K562 (cell line): ENCODE measurements at regions not wholly inside any gene's neighbourhood (a gene's known extent, or its start where the extent isn't known, plus 50 kb on each side); places are given as distances from the start of the nearest gene placed in this dataset.

ENCODE experiments used
- ATAC-seq: fragments of 200-7000 bp; cut with Tn5 transposase; 3 replicates; pipeline ENCODE4 v1.9.1; 2020; ENCODE audit warnings: moderate library complexity
- BruUV-seq: library from RNA; stranded (reverse); fragments of 400-500 nt; replicated peaks from 2 replicates; lab custom pipeline; 2021; lab: Mats Ljungman, UMichigan
- CTCF ChIA-PET: fragments of 300-600 bp; formaldehyde crosslinking; extraction: SDS; loops from one replicate; lab custom pipeline; 2021; ENCODE audit warnings: low intra/inter-chr PET ratio; lab: Yijun Ruan, JAX
- POLR2A ChIA-PET: fragments of 300-600, 350-650 bp; sonication (Branson Sonifier 250); formaldehyde crosslinking; extraction: SDS; loops from one replicate; lab custom pipeline; 2021; ENCODE audit warnings: antibody characterized with exemption, inconsistent platforms; lab: Yijun Ruan, JAX
- DNase-seq, 4 experiments: peaks; one replicate each; pipeline versions ENCODE4 v3.0.0 to v3.0.0-alpha.2; 2011 to 2018; ENCODE audit warnings: low spot score in 3 of 4, mixed read lengths in 3 of 4; ENCODE audit errors: extremely low read depth in 1 of 4
- FAIRE-seq: peaks from 2 replicates; lab custom pipeline; 2011; peaks lifted over from hg19 to GRCh38; lab: Jason Lieb, UNC
- H2AFZ ChIP-seq: 2 replicates; pipeline ENCODE4 v1.6.0; 2011; ENCODE audit warnings: low read depth, low read length, control low read depth, inconsistent platforms
- H3K27ac ChIP-seq: fragments of 200-600 bp; 3 replicates; pipeline ENCODE4 v1.8.0; 2011; ENCODE audit warnings: low read depth, mild to moderate bottlenecking, control low read depth, inconsistent platforms, low read length, moderate library complexity, mixed read lengths; ENCODE audit errors: extremely low read depth
- H3K27me3 ChIP-seq, 2 experiments: fragments of 300-600 bp in 1 of 2; 2 replicates in 1 of 2; 3 replicates in 1 of 2; pipeline versions ENCODE4 v1.6.0 to v1.8.0; 2011; ENCODE audit warnings: inconsistent platforms in 2 of 2, low read length in 2 of 2, mild to moderate bottlenecking in 1 of 2, mixed read lengths in 1 of 2, moderate library complexity in 1 of 2; ENCODE audit not compliant: control insufficient read depth in 2 of 2, insufficient read depth in 2 of 2
- H3K36me3 ChIP-seq: fragments of 300-600 bp; 3 replicates; pipeline ENCODE4 v1.8.0; 2011; ENCODE audit warnings: mild to moderate bottlenecking, low read length, inconsistent platforms; ENCODE audit not compliant: control insufficient read depth, insufficient read depth
- H3K4me1 ChIP-seq, 2 experiments: fragments of 200-600 bp in 1 of 2; replicated peaks in 1 of 2; 2 replicates in 1 of 2; 3 replicates in 1 of 2; pipeline versions ENCODE4 v1.5.1 to v1.8.0; 2011; ENCODE audit warnings: inconsistent platforms in 2 of 2, low read length in 2 of 2, mild to moderate bottlenecking in 1 of 2, mixed read lengths in 1 of 2, moderate library complexity in 1 of 2; ENCODE audit not compliant: control insufficient read depth in 2 of 2, insufficient read depth in 2 of 2
- H3K4me2 ChIP-seq: 2 replicates; pipeline ENCODE4 v1.6.1; 2011; ENCODE audit warnings: low read length, control low read depth, inconsistent platforms, mixed read lengths; ENCODE audit not compliant: insufficient read depth
- H3K4me3 ChIP-seq: fragments of 200-600 bp; sonication (generic), shearing (Covaris generic); 2 replicates; pipeline ENCODE4 v1.5.1; 2016; ENCODE audit warnings: control low read depth, inconsistent platforms
- H3K79me2 ChIP-seq: fragments of 200-600 bp; 3 replicates; pipeline ENCODE4 v1.8.0; 2011; ENCODE audit warnings: low read length, inconsistent platforms; ENCODE audit not compliant: control insufficient read depth, insufficient read depth
- H3K9ac ChIP-seq, 2 experiments: 2 replicates each; pipeline versions ENCODE4 v1.6.0 to v1.6.1; 2011; ENCODE audit warnings: low read depth in 2 of 2, low read length in 2 of 2, control low read depth in 1 of 2, inconsistent platforms in 1 of 2, mild to moderate bottlenecking in 1 of 2, mixed read lengths in 1 of 2; ENCODE audit not compliant: insufficient read depth in 1 of 2
- H3K9me1 ChIP-seq: one replicate; pipeline ENCODE4 v1.6.0; 2011; ENCODE audit warnings: inconsistent platforms, mild to moderate bottlenecking, low read length, moderate library complexity; ENCODE audit not compliant: control insufficient read depth, insufficient read depth
- H3K9me3 ChIP-seq: replicated peaks from 2 replicates; pipeline ENCODE4 v1.5.1; 2011; ENCODE audit warnings: low read depth, low read length, inconsistent platforms; ENCODE audit not compliant: control insufficient read depth, insufficient read depth
- H4K20me1 ChIP-seq: replicated peaks from 2 replicates; pipeline ENCODE4 v1.6.1; 2011; ENCODE audit warnings: low read length, inconsistent platforms, mixed read lengths; ENCODE audit not compliant: control insufficient read depth, insufficient read depth
- LARP7 ChIP-seq: fragments of 450-650 bp; IDR thresholded peaks from 2 replicates; pipeline ENCODE4 v1.6.1; 2016
- MAFK ChIP-seq: IDR thresholded peaks from 2 replicates; pipeline ENCODE4 v1.6.1; 2011; ENCODE audit warnings: low read length, improper control_type of control experiment
- MXI1 ChIP-seq: IDR thresholded peaks from 2 replicates; pipeline ENCODE4 v1.6.1; 2011; ENCODE audit warnings: low read depth, mild to moderate bottlenecking, improper control_type of control experiment, low read length
- PRMT5 ChIP-seq: sonication (generic); formaldehyde crosslinking; IDR thresholded peaks from 2 replicates; pipeline ENCODE4 v1.5.0; 2020; ENCODE audit warnings: missing genetic modification reagents
- RAD21 ChIP-seq, 2 experiments: fragments of 250-450 bp in 1 of 2; fragments of 450-650 bp in 1 of 2; sonication (Bioruptor Pico) in 1 of 2; formaldehyde crosslinking in 1 of 2; IDR thresholded peaks in 1 of 2; conservative IDR thresholded peaks in 1 of 2; 2 replicates each; pipeline versions ENCODE4 v1.4.0 to v1.8.0; 2020 to 2022; ENCODE audit warnings: mild to moderate bottlenecking in 2 of 2, moderate library complexity in 1 of 2
- TAF9B ChIP-seq: fragments of 450-650 bp; IDR thresholded peaks from 2 replicates; pipeline ENCODE4 v1.6.1; 2018; ENCODE audit warnings: mild to moderate bottlenecking; ENCODE audit not compliant: partially characterized antibody
- ZNF124 ChIP-seq: sonication (generic); formaldehyde crosslinking; IDR thresholded peaks from 2 replicates; pipeline ENCODE4 v1.8.1; 2022; ENCODE audit warnings: missing genetic modification reagents
- WGBS: fragments of 100-300 bp; shearing (Covaris generic); methylation state at CpG from one replicate; pipeline ENCODE4 v1.1.6; 2016; ENCODE audit warnings: low coverage, mixed read lengths; ENCODE audit not compliant: insufficient coverage; ENCODE audit errors: missing lambda C conversion rate; 5-methylcytosine and 5-hydroxymethylcytosine counted together
- in situ Hi-C: fragments of 300-500 bp; cut with MboI; formaldehyde crosslinking; loops from 4 replicates; pipeline ENCODE4 v1.15.0; 2018; ENCODE audit warnings: inconsistent platforms, mixed read lengths
- intact Hi-C: fragments of 100-400 bp; cut with micrococcal nuclease; formaldehyde crosslinking; loops from 2 replicates; pipeline ENCODE4 v1.14.2; 2022
- TF ChIP-seq, protein P1 (sequence below), 2 experiments: fragments of 150-350 bp in 1 of 2; IDR thresholded peaks; 2 replicates each; pipeline ENCODE4 v1.6.1; 2012 to 2016; ENCODE audit warnings: low read depth in 2 of 2, low read length in 2 of 2, mild to moderate bottlenecking in 1 of 2, moderate library complexity in 1 of 2
- TF ChIP-seq, protein P2 (sequence below): sonication (generic); formaldehyde crosslinking; IDR thresholded peaks from 2 replicates; pipeline ENCODE4 v1.8.0; 2022; ENCODE audit warnings: mild to moderate bottlenecking, missing genetic modification reagents
- TF ChIP-seq, protein P3 (sequence below), 3 experiments: fragments of 200-800 bp in 1 of 3; fragments of 250-450 bp in 1 of 3; fragments of 450-650 bp in 1 of 3; sonication (Bioruptor Pico) in 1 of 3; sonication (Bioruptor generic) in 1 of 3; formaldehyde crosslinking in 1 of 3; IDR thresholded peaks; 2 replicates each; pipeline versions ENCODE4 v1.6.1 to v1.8.0; 2016 to 2022; ENCODE audit warnings: mild to moderate bottlenecking in 2 of 3, missing genetic modification characterization in 2 of 3, missing compliant biosample characterization in 1 of 3, moderate library complexity in 1 of 3

DNA sequence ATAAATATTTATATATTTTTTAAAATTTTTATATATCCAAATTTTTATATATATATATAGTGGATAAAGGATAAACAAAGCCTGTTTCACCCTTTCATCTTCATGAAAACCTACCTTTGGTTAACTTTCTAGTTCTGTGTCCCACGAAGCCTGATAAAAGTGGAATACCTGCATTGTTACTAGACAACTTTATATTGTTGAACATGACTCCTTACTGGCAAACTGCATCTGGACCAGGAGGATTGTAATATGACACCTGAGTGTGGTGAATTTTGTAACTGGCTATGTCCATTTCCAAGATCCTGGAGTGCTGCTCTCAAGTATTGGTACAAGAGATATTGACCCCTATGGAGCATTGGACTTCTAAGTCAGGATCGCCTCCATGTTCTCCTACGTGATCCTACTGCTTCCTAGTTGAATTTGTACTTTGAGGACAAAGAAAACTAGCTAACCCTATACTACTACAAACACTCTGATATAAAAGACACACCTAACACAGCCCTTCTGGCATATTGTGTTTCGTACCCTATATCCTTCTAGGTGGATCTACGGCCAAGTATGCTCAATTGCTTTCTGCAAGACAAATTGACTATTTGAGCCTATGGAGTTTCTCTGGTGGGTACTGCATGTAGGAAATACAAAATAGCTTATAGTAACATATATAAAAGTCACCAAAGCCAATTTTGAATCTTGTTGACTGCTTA is 61.3 kb upstream of the PRRG1 start:
- DNase-seq (no peak), ATAC-seq (no peak), FAIRE-seq (no peak)
- Histone ChIP-seq H3K27ac (no peak overlapping the region), H3K27me3 (no peaks in the 10 kb centered on the region), H3K9ac (no peak overlapping the region), H3K4me2 (no peak overlapping the region), H2AFZ (no peak overlapping the region), H3K9me1 (no peaks in the 10 kb centered on the region), H3K9me3 (no peaks in the 10 kb centered on the region), H3K79me2 (no peaks in the 10 kb centered on the region), H4K20me1 (no peaks in the 10 kb centered on the region), H3K4me3 (no peak overlapping the region), H3K4me1 (no peaks in the 10 kb centered on the region), H3K36me3 (no peaks in the 10 kb centered on the region)
- CTCF ChIA-PET: no interaction called here
- POLR2A ChIA-PET: no interaction called here
- 27% methylated on average over 4 of the region's 5 CpGs for WGBS
- intact Hi-C loops: no loop called here
- no TSS peak for BruUV-seq
- in situ Hi-C loops: no loop called here
- TF ChIP-seq PRMT5 (CRISPR knock-in tag) (no peak), TAF9B (no peak), RAD21 (CRISPR knock-in tag; conservative IDR thresholded peaks at IDR 0.05 in 1 of 2, IDR thresholded peaks at IDR 0.05 in 1 of 2) (no peak), MAFK (no peak), MXI1 (no peak), LARP7 (no peak), ZNF124 (CRISPR knock-in tag) (no peak)
- TF ChIP-seq, protein P1, sequence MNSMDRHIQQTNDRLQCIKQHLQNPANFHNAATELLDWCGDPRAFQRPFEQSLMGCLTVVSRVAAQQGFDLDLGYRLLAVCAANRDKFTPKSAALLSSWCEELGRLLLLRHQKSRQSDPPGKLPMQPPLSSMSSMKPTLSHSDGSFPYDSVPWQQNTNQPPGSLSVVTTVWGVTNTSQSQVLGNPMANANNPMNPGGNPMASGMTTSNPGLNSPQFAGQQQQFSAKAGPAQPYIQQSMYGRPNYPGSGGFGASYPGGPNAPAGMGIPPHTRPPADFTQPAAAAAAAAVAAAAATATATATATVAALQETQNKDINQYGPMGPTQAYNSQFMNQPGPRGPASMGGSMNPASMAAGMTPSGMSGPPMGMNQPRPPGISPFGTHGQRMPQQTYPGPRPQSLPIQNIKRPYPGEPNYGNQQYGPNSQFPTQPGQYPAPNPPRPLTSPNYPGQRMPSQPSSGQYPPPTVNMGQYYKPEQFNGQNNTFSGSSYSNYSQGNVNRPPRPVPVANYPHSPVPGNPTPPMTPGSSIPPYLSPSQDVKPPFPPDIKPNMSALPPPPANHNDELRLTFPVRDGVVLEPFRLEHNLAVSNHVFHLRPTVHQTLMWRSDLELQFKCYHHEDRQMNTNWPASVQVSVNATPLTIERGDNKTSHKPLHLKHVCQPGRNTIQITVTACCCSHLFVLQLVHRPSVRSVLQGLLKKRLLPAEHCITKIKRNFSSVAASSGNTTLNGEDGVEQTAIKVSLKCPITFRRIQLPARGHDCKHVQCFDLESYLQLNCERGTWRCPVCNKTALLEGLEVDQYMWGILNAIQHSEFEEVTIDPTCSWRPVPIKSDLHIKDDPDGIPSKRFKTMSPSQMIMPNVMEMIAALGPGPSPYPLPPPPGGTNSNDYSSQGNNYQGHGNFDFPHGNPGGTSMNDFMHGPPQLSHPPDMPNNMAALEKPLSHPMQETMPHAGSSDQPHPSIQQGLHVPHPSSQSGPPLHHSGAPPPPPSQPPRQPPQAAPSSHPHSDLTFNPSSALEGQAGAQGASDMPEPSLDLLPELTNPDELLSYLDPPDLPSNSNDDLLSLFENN (IDR thresholded peaks at IDR 0.05; ENCODE audit: low read depth in 2 of 2, low read length in 2 of 2): no peak
- TF ChIP-seq, protein P2, sequence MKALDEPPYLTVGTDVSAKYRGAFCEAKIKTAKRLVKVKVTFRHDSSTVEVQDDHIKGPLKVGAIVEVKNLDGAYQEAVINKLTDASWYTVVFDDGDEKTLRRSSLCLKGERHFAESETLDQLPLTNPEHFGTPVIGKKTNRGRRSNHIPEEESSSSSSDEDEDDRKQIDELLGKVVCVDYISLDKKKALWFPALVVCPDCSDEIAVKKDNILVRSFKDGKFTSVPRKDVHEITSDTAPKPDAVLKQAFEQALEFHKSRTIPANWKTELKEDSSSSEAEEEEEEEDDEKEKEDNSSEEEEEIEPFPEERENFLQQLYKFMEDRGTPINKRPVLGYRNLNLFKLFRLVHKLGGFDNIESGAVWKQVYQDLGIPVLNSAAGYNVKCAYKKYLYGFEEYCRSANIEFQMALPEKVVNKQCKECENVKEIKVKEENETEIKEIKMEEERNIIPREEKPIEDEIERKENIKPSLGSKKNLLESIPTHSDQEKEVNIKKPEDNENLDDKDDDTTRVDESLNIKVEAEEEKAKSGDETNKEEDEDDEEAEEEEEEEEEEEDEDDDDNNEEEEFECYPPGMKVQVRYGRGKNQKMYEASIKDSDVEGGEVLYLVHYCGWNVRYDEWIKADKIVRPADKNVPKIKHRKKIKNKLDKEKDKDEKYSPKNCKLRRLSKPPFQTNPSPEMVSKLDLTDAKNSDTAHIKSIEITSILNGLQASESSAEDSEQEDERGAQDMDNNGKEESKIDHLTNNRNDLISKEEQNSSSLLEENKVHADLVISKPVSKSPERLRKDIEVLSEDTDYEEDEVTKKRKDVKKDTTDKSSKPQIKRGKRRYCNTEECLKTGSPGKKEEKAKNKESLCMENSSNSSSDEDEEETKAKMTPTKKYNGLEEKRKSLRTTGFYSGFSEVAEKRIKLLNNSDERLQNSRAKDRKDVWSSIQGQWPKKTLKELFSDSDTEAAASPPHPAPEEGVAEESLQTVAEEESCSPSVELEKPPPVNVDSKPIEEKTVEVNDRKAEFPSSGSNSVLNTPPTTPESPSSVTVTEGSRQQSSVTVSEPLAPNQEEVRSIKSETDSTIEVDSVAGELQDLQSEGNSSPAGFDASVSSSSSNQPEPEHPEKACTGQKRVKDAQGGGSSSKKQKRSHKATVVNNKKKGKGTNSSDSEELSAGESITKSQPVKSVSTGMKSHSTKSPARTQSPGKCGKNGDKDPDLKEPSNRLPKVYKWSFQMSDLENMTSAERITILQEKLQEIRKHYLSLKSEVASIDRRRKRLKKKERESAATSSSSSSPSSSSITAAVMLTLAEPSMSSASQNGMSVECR (CRISPR knock-in tag): no peak
- TF ChIP-seq, protein P3, sequence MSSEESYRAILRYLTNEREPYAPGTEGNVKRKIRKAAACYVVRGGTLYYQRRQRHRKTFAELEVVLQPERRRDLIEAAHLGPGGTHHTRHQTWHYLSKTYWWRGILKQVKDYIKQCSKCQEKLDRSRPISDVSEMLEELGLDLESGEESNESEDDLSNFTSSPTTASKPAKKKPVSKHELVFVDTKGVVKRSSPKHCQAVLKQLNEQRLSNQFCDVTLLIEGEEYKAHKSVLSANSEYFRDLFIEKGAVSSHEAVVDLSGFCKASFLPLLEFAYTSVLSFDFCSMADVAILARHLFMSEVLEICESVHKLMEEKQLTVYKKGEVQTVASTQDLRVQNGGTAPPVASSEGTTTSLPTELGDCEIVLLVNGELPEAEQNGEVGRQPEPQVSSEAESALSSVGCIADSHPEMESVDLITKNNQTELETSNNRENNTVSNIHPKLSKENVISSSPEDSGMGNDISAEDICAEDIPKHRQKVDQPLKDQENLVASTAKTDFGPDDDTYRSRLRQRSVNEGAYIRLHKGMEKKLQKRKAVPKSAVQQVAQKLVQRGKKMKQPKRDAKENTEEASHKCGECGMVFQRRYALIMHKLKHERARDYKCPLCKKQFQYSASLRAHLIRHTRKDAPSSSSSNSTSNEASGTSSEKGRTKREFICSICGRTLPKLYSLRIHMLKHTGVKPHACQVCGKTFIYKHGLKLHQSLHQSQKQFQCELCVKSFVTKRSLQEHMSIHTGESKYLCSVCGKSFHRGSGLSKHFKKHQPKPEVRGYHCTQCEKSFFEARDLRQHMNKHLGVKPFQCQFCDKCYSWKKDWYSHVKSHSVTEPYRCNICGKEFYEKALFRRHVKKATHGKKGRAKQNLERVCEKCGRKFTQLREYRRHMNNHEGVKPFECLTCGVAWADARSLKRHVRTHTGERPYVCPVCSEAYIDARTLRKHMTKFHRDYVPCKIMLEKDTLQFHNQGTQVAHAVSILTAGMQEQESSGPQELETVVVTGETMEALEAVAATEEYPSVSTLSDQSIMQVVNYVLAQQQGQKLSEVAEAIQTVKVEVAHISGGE (CRISPR knock-in tag; IDR thresholded peaks at IDR 0.05): no peak
